Lower lobe of right lung (tissue), 2 donors: ENCODE measurements at regions not wholly inside any gene's neighbourhood (a gene's known extent, or its start where the extent isn't known, plus 50 kb on each side); places are given as distances from the start of the nearest gene placed in this dataset.

ENCODE experiments used
- ATAC-seq, 2 donors: fragments of 200-7000 bp; cut with Tn5 transposase; one replicate each; pipeline ENCODE4 v1.9.1; 2020 to 2022; ENCODE audit warnings: mild to moderate bottlenecking in 2 of 2, moderate library complexity in 2 of 2
- DNase-seq: peaks from one replicate; pipeline ENCODE4 v3.0.0-alpha.2; 2020
- H3K27ac ChIP-seq: fragments of 200-600 bp; one replicate; pipeline ENCODE4 v1.8.0; 2022
- H3K27me3 ChIP-seq: fragments of 200-600 bp; one replicate; pipeline ENCODE4 v1.8.0; 2022; ENCODE audit warnings: low read depth
- H3K36me3 ChIP-seq: fragments of 200-600 bp; one replicate; pipeline ENCODE4 v1.8.0; 2022; ENCODE audit warnings: mild to moderate bottlenecking
- H3K4me1 ChIP-seq: fragments of 200-600 bp; one replicate; pipeline ENCODE4 v1.8.0; 2022
- H3K4me3 ChIP-seq: fragments of 200-600 bp; one replicate; pipeline ENCODE4 v1.8.0; 2022; ENCODE audit warnings: mild to moderate bottlenecking
- H3K9me3 ChIP-seq: fragments of 200-600 bp; one replicate; pipeline ENCODE4 v1.8.0; 2022
- CTCF ChIP-seq: fragments of 200-600 bp; IDR thresholded peaks from one replicate; pipeline ENCODE4 v1.8.0; 2022; ENCODE audit warnings: antibody characterized with exemption, mild to moderate bottlenecking
- intact Hi-C: fragments of 100-400 bp; cut with DNase I; formaldehyde crosslinking; loops from one replicate; pipeline ENCODE4 v1.11.0; 2022
- donor health status: DM: no; HTN: yes; CAD: no; lungs with severe emphysema.

GRCh38 chr10:3625959-3626751, 158.9 kb downstream of the KLF6 start:
- DNase-seq (no peak), ATAC-seq (no peak)
- no peak overlapping the region for H3K27ac ChIP-seq
- peaks cover 4% of the 10 kb centered on the region for H3K4me1 ChIP-seq
- H3K36me3 ChIP-seq: no peaks in the 10 kb centered on the region
- H3K4me3 ChIP-seq: no peak overlapping the region
- no peak for TF ChIP-seq CTCF
- H3K27me3 ChIP-seq: no peaks in the 10 kb centered on the region
- intact Hi-C loops: no loop called here
- no peaks in the 10 kb centered on the region for H3K9me3 ChIP-seq

GRCh38 chr10:3624367-3624766, 160.6 kb downstream of the KLF6 start:
- Histone ChIP-seq H3K4me3 (no peak overlapping the region), H3K27me3 (no peaks in the 10 kb centered on the region), H3K4me1 (peaks cover 4% of the 10 kb centered on the region), H3K36me3 (no peaks in the 10 kb centered on the region), H3K27ac (no peak overlapping the region), H3K9me3 (no peaks in the 10 kb centered on the region)
- TF ChIP-seq CTCF: no peak
- DNase-seq (no peak), ATAC-seq (peak in 1 of 2 donors; percentile 70)
- intact Hi-C loops: no loop called here

DNA sequence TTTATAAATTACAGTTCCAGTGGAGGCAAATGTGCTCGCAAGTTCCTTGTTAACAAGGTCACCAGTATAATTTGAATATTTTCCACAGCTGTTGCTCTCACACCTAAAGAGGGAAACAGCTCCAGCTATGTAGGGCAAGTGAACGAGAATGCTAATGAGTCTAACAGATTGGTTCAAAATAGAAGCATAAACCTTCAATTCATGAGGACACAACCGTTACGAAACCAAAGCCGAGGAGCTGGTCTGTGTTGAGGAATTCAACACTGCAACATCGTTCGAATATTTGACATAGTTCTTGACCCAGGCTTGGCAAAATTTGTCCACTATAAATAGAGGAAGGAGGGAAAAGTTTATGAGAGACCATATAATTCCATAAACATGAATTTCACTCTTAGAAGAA, 161.3 kb downstream of the KLF6 start:
- H3K27me3 ChIP-seq: no peaks in the 10 kb centered on the region
- ATAC-seq: peak; percentile 64 to 73
- H3K27ac ChIP-seq: no peak overlapping the region
- no peak for TF ChIP-seq CTCF
- DNase-seq: no peak
- intact Hi-C loops: no loop called here
- H3K36me3 ChIP-seq: no peaks in the 10 kb centered on the region
- H3K4me3 ChIP-seq: no peak overlapping the region
- peaks cover 4% of the 10 kb centered on the region for H3K4me1 ChIP-seq
- H3K9me3 ChIP-seq: no peaks in the 10 kb centered on the region

DNA sequence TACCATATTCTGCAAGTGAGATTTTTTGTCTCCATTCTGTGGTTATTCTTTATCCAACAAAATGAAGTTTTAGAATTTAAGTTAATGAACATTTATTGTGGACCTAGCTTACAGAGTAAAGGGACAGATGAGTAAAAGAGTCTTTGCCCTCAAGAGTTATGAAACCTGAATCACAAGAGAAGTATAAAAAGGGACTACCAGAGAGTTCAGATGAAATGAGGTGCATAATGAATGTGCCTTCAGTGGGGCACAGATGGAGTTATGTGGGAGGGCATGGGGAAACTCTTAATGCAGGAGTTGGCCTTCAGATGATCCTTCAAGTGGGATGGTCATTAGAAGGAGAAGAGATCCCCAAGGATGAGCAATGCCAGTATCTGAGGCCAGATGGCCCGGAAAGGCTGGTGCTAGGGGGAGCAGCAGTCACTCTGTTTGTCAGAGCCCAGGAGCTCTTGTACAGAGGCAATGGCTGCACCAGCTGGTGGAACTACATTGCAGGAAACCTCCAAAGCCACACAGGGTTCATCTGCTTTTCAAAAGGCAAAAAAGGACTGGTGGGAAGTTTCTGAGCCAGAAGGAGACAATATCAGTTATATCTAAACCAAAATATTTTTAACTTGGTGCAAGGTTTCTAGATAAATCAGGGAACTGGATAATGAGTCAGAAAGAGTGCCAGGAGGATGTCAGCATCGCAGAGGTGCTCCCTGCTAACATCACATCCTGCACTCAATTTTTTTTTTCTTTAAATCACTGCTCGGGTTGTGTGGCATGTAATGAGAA, 162.0 kb downstream of the KLF6 start:
- intact Hi-C loops: no loop called here
- Histone ChIP-seq H3K4me1 (peaks cover 4% of the 10 kb centered on the region), H3K27me3 (no peaks in the 10 kb centered on the region), H3K27ac (peak overlapping the region; percentile 33), H3K9me3 (no peaks in the 10 kb centered on the region), H3K4me3 (no peak overlapping the region), H3K36me3 (no peaks in the 10 kb centered on the region)
- DNase-seq (no peak), ATAC-seq (peak in 1 of 2 donors; percentile 44)
- TF ChIP-seq CTCF: no peak

DNA sequence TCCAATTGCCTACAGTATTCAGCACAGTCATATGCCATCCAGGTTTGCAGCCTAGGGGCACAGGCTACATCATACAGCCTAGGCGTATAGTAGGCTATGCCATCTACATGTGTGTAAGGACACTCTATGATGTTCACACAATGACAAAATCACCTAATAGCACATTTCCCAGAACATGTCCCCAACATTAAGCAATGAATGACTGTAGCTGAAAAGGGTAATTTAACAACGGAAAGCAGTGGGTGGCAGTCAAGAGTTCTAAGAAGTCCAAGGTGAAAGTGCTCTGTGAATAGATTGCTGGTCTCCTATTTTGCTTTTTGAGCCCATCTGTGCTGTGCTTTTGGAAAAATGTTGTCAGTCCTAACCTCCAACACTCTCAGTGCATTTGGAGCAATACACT, 162.6 kb downstream of the KLF6 start:
- TF ChIP-seq CTCF: no peak
- intact Hi-C loops: no loop called here

More for the DNA sequence above, 162.6 kb downstream of the KLF6 start:
- peaks cover 4% of the 10 kb centered on the region for H3K4me1 ChIP-seq
- H3K27me3 ChIP-seq: no peaks in the 10 kb centered on the region
- no peaks in the 10 kb centered on the region for H3K9me3 ChIP-seq
- no peak overlapping the region for H3K4me3 ChIP-seq
- no peaks in the 10 kb centered on the region for H3K36me3 ChIP-seq
- ATAC-seq (peak; percentile 31 to 38), DNase-seq (no peak)
- no peak overlapping the region for H3K27ac ChIP-seq
